Spleen (tissue), 7 donors: ENCODE measurements at regions not wholly inside any gene's neighbourhood (a gene's known extent, or its start where the extent isn't known, plus 50 kb on each side); places are given as distances from the start of the nearest gene placed in this dataset.

Experiments
- POLR2A ChIP-seq, 3 donors: fragments of 450-650 bp; IDR thresholded peaks; one replicate each; pipeline ENCODE4 v1.5.1; 2017; ENCODE audit warnings: antibody characterized with exemption in 3 of 3, mild to moderate bottlenecking in 1 of 3
- TF ChIP-seq, protein P1 (sequence below), 11 experiments: fragments of 200-600 bp in 7 of 11; fragments of 450-650 bp in 4 of 11; sonication (generic) in 4 of 11; IDR thresholded peaks in 8 of 11; conservative IDR thresholded peaks in 3 of 11; 1 replicate in 7 of 11; 2 replicates in 4 of 11; pipeline versions ENCODE4 v1.4.0 to v1.8.0; 2016 to 2021; ENCODE audit warnings: antibody characterized with exemption in 11 of 11, inconsistent platforms in 4 of 11, mild to moderate bottlenecking in 1 of 11
- donor health status: DM: no; HTN: no; CAD: no; lungs with moderate emphysema.
- donor health status: DM: no; HTN: no; CAD: no.
- donor health status: DM: no; HTN: no; CAD: no.

DNA sequence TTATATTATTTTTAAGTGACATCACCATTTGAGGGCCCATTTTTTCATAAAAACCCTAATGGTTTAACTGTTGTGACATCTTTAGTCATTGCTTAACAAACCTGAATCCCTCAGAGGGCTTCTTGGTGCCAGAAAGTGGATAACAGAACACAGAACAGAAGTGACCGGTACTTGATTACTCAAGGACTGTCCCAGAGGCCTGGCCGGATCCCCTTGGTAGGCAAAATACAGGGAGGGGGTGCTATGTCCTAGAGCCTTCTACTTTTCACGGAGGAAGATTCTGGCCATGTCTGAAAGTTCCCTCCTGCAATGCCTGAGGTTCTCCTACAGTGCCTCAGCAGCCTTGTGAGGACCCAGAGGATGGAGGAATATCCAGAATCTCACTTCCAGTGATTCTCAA is 94.3 kb upstream of the DCLK2 start:
- TF ChIP-seq, protein P1, sequence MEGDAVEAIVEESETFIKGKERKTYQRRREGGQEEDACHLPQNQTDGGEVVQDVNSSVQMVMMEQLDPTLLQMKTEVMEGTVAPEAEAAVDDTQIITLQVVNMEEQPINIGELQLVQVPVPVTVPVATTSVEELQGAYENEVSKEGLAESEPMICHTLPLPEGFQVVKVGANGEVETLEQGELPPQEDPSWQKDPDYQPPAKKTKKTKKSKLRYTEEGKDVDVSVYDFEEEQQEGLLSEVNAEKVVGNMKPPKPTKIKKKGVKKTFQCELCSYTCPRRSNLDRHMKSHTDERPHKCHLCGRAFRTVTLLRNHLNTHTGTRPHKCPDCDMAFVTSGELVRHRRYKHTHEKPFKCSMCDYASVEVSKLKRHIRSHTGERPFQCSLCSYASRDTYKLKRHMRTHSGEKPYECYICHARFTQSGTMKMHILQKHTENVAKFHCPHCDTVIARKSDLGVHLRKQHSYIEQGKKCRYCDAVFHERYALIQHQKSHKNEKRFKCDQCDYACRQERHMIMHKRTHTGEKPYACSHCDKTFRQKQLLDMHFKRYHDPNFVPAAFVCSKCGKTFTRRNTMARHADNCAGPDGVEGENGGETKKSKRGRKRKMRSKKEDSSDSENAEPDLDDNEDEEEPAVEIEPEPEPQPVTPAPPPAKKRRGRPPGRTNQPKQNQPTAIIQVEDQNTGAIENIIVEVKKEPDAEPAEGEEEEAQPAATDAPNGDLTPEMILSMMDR (IDR thresholded peaks at IDR 0.05 in 8 of 11, conservative IDR thresholded peaks at IDR 0.05 in 3 of 11): no peak
- no peak for TF ChIP-seq POLR2A (IDR thresholded peaks at IDR 0.05)
